ENCODE measurements at regions not wholly inside any gene's neighbourhood (a gene's known extent, or its start where the extent isn't known, plus 50 kb on each side); places are given as distances from the start of the nearest gene placed in this dataset.

GRCh38 chr7:156533420-156533819 lies 107.2 kb upstream of the RNF32 start:
- TF ChIP-seq POLR2A (IDR thresholded peaks at IDR 0.05; ENCODE audit: low read depth, low read length) (no peak), TAF1 (IDR thresholded peaks at IDR 0.05; ENCODE audit: low read depth, low read length) (no peak), POLR2AphosphoS5 (IDR thresholded peaks at IDR 0.05; ENCODE audit: low read depth, low read length) (no peak), SPI1 (IDR thresholded peaks at IDR 0.05; ENCODE audit: low read depth, low read length) (no peak)
